GM23338 (cell line): ENCODE measurements at regions not wholly inside any gene's neighbourhood (a gene's known extent, or its start where the extent isn't known, plus 50 kb on each side); places are given as distances from the start of the nearest gene placed in this dataset.

Source experiments
- ATAC-seq: fragments of 200-7000 bp; cut with Tn5 transposase; 3 replicates; pipeline ENCODE4 v1.9.1; 2020
- DNase-seq: peaks from one replicate; pipeline ENCODE4 v3.0.0-alpha.2; 2015; ENCODE audit warnings: low spot score
- H2AFZ ChIP-seq: fragments of 200-600 bp; sonication (generic); 2 replicates; pipeline ENCODE4 v1.8.0; 2016; ENCODE audit warnings: antibody characterized with exemption, mild to moderate bottlenecking, moderate library complexity
- H3F3A ChIP-seq: fragments of 200-600 bp; sonication (generic); replicated peaks from 2 replicates; pipeline ENCODE4 v1.8.0; 2017; ENCODE audit warnings: antibody characterized with exemption, mixed run types, low read depth
- H3K27ac ChIP-seq: fragments of 200-600 bp; sonication (generic); 2 replicates; pipeline ENCODE4 v1.6.1; 2016; ENCODE audit warnings: low read depth
- H3K27me3 ChIP-seq: fragments of 200-600 bp; sonication (generic); 2 replicates; pipeline ENCODE4 v1.8.0; 2016; ENCODE audit warnings: mild to moderate bottlenecking, mixed run types, moderate library complexity; ENCODE audit not compliant: insufficient read depth
- H3K36me3 ChIP-seq: fragments of 200-600 bp; sonication (generic); 2 replicates; pipeline ENCODE4 v1.8.0; 2016; ENCODE audit warnings: mild to moderate bottlenecking; ENCODE audit not compliant: insufficient read depth
- H3K4me1 ChIP-seq: fragments of 200-600 bp; sonication (generic); 2 replicates; pipeline ENCODE4 v1.8.0; 2016; ENCODE audit warnings: mild to moderate bottlenecking, moderate library complexity; ENCODE audit not compliant: insufficient read depth
- H3K4me2 ChIP-seq: fragments of 200-600 bp; sonication (generic); 2 replicates; pipeline ENCODE4 v1.7.1; 2017; ENCODE audit warnings: mixed run types
- H3K4me3 ChIP-seq: fragments of 200-600 bp; sonication (generic); 2 replicates; pipeline ENCODE4 v1.6.1; 2016; ENCODE audit warnings: mixed run types
- H3K79me2 ChIP-seq: fragments of 200-600 bp; sonication (generic); replicated peaks from 2 replicates; pipeline ENCODE4 v1.8.0; 2017; ENCODE audit warnings: mild to moderate bottlenecking; ENCODE audit not compliant: insufficient read depth
- H3K9me2 ChIP-seq: fragments of 200-600 bp; sonication (generic); 2 replicates; pipeline ENCODE4 v1.8.0; 2017; ENCODE audit not compliant: insufficient read depth
- H4K20me1 ChIP-seq: fragments of 200-600 bp; sonication (generic); replicated peaks from 2 replicates; pipeline ENCODE4 v1.8.0; 2017; ENCODE audit warnings: mild to moderate bottlenecking; ENCODE audit not compliant: insufficient read depth
- H3K27ac Mint-ChIP-seq: 2 replicates; pipeline ENCODE4 v1.8.0; 2020; ENCODE audit warnings: inconsistent platforms, mild to moderate bottlenecking, moderate library complexity, mixed read lengths
- H3K27me3 Mint-ChIP-seq: 3 replicates; pipeline ENCODE4 v1.8.0; 2022; ENCODE audit warnings: low read depth, mild to moderate bottlenecking, moderate library complexity, mixed read lengths, inconsistent platforms; ENCODE audit not compliant: insufficient read depth, poor library complexity
- H3K36me3 Mint-ChIP-seq: 3 replicates; pipeline ENCODE4 v1.8.0; 2021; ENCODE audit warnings: low read depth, mild to moderate bottlenecking, inconsistent platforms, moderate library complexity, mixed read lengths
- H3K4me1 Mint-ChIP-seq: 3 replicates; pipeline ENCODE4 v1.8.0; 2020; ENCODE audit warnings: mild to moderate bottlenecking, inconsistent platforms, mixed read lengths
- H3K4me3 Mint-ChIP-seq: 3 replicates; pipeline ENCODE4 v1.8.0; 2021; ENCODE audit warnings: moderate library complexity, mild to moderate bottlenecking, inconsistent platforms, mixed read lengths
- H3K9me3 Mint-ChIP-seq: 3 replicates; pipeline ENCODE4 v1.8.0; 2020; ENCODE audit warnings: moderate library complexity, mild to moderate bottlenecking, inconsistent platforms, mixed read lengths
- ETS1 ChIP-seq: IDR thresholded peaks from 2 replicates; pipeline ENCODE4 v1.6.1; 2016; ENCODE audit warnings: antibody characterized with exemption
- JUNB ChIP-seq: IDR thresholded peaks from one replicate; pipeline ENCODE4 v1.6.1; 2016; ENCODE audit warnings: antibody characterized with exemption; ENCODE audit not compliant: unreplicated experiment
- POLR2AphosphoS5 ChIP-seq: IDR thresholded peaks from 2 replicates; pipeline ENCODE4 v1.6.1; 2016; ENCODE audit warnings: antibody characterized with exemption, low read depth
- STAT1 ChIP-seq: IDR thresholded peaks from one replicate; pipeline ENCODE4 v1.6.1; 2016; ENCODE audit warnings: antibody characterized with exemption; ENCODE audit not compliant: unreplicated experiment
- ZNF331 ChIP-seq: fragments of 250-450 bp; sonication (Bioruptor Pico); IDR thresholded peaks from 2 replicates; pipeline ENCODE4 v1.5.0; 2020; ENCODE audit warnings: low read depth, mild to moderate bottlenecking, moderate library complexity
- ZNF462 ChIP-seq: fragments of 250-450 bp; sonication (Bioruptor Pico); IDR thresholded peaks from 2 replicates; pipeline ENCODE4 v1.5.0; 2020; ENCODE audit warnings: mild to moderate bottlenecking, moderate library complexity
- TF ChIP-seq, protein P1 (sequence below): IDR thresholded peaks from one replicate; pipeline ENCODE4 v1.6.1; 2018; ENCODE audit warnings: antibody characterized with exemption; ENCODE audit not compliant: unreplicated experiment

DNA sequence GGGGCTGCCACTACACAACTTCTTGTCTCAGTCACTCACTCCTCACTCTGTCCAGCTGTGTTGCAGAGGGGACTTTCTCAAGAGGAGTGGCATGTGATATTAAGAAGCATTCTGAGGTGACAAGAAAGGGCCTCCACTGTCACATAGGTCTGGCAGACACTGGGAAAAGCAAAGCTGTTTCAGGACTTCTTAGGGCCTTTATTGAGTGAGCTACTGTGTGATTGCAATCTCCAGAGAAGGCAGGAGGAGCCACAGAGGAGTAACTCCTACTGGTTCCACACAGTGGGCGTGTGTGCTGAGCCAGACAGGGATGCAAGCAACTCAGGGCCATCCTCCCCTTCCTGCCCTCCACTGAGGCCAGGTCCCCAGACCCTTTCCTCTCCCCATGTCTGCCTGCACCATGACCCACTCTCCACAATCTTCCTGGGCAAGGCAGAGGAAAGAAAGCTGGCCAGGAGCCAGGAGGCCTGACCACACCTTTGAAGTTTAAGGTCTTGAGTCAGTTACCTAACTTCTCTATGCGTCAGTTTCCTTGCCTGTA lies 262.0 kb upstream of the ZMIZ1 start:
- H3K36me3 Mint-ChIP-seq = no peaks in the 10 kb centered on the region
- no peak for TF ChIP-seq JUNB
- TF ChIP-seq, protein P1, sequence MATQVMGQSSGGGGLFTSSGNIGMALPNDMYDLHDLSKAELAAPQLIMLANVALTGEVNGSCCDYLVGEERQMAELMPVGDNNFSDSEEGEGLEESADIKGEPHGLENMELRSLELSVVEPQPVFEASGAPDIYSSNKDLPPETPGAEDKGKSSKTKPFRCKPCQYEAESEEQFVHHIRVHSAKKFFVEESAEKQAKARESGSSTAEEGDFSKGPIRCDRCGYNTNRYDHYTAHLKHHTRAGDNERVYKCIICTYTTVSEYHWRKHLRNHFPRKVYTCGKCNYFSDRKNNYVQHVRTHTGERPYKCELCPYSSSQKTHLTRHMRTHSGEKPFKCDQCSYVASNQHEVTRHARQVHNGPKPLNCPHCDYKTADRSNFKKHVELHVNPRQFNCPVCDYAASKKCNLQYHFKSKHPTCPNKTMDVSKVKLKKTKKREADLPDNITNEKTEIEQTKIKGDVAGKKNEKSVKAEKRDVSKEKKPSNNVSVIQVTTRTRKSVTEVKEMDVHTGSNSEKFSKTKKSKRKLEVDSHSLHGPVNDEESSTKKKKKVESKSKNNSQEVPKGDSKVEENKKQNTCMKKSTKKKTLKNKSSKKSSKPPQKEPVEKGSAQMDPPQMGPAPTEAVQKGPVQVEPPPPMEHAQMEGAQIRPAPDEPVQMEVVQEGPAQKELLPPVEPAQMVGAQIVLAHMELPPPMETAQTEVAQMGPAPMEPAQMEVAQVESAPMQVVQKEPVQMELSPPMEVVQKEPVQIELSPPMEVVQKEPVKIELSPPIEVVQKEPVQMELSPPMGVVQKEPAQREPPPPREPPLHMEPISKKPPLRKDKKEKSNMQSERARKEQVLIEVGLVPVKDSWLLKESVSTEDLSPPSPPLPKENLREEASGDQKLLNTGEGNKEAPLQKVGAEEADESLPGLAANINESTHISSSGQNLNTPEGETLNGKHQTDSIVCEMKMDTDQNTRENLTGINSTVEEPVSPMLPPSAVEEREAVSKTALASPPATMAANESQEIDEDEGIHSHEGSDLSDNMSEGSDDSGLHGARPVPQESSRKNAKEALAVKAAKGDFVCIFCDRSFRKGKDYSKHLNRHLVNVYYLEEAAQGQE = no peak
- no peak for TF ChIP-seq POLR2AphosphoS5
- H3K27me3 Mint-ChIP-seq = peaks cover 7% of the 10 kb centered on the region
- peaks cover under 1% of the 10 kb centered on the region; the same call in 2 of the 3 replicates for H3K4me1 Mint-ChIP-seq
- H3K4me3 ChIP-seq = no peak overlapping the region
- no peaks in the 10 kb centered on the region for H4K20me1 ChIP-seq
- H3K4me1 ChIP-seq = no peaks in the 10 kb centered on the region
- H3K36me3 ChIP-seq = no peaks in the 10 kb centered on the region
- ATAC-seq (no peak), DNase-seq (no peak)
- H3K79me2 ChIP-seq = no peaks in the 10 kb centered on the region
- H3K9me3 Mint-ChIP-seq = no peaks in the 10 kb centered on the region
- no peak overlapping the region for H2AFZ ChIP-seq
- peaks cover 3% of the 10 kb centered on the region; the same call in 1 of the 2 replicates for H3K9me2 ChIP-seq
- H3K27me3 ChIP-seq = no peaks in the 10 kb centered on the region
- no peak overlapping the region for H3K4me3 Mint-ChIP-seq
- no peak overlapping the region for H3K27ac Mint-ChIP-seq
- H3K27ac ChIP-seq = no peak overlapping the region
- no peaks in the 10 kb centered on the region for H3F3A ChIP-seq
- no peak overlapping the region for H3K4me2 ChIP-seq

GRCh38 chr10:78807504-78808203 lies 261.1 kb upstream of the ZMIZ1 start:
- no peak overlapping the region for H3K4me3 Mint-ChIP-seq
- no peaks in the 10 kb centered on the region for H3K36me3 Mint-ChIP-seq
- Histone ChIP-seq H3K4me2 (no peak overlapping the region), H3K36me3 (no peaks in the 10 kb centered on the region), H3K27me3 (no peaks in the 10 kb centered on the region), H3K27ac (no peak overlapping the region), H3K4me3 (no peak overlapping the region), H2AFZ (no peak overlapping the region), H3K4me1 (no peaks in the 10 kb centered on the region), H3K79me2 (no peaks in the 10 kb centered on the region), H3F3A (no peaks in the 10 kb centered on the region), H4K20me1 (no peaks in the 10 kb centered on the region), H3K9me2 (peaks cover 3% of the 10 kb centered on the region; the same call in 1 of the 2 replicates)
- no peak for DNase-seq
- no peak overlapping the region for H3K27ac Mint-ChIP-seq
- H3K9me3 Mint-ChIP-seq = no peaks in the 10 kb centered on the region; the same call in 2 of the 3 replicates
- H3K27me3 Mint-ChIP-seq = peaks cover 7% of the 10 kb centered on the region
- no peaks in the 10 kb centered on the region; the same call in 2 of the 3 replicates for H3K4me1 Mint-ChIP-seq
- ATAC-seq = no peak
- no peak for TF ChIP-seq POLR2AphosphoS5
- no peak for TF ChIP-seq ZNF462 (CRISPR knock-in tag)
- TF ChIP-seq ETS1 = no peak
- TF ChIP-seq ZNF331 (CRISPR knock-in tag) = no peak
- TF ChIP-seq STAT1 = no peak
